DMS79 (cell line): ENCODE measurements at regions not wholly inside any gene's neighbourhood (a gene's known extent, or its start where the extent isn't known, plus 50 kb on each side); places are given as distances from the start of the nearest gene placed in this dataset.

Source experiments
- DNase-seq: peaks from one replicate; lab custom pipeline; 2025; lab: John Stamatoyannopoulos, UW

GRCh38 chr7:28231176-28231575 is 50.6 kb upstream of the JAZF1 start:
- no peak for DNase-seq

DNA sequence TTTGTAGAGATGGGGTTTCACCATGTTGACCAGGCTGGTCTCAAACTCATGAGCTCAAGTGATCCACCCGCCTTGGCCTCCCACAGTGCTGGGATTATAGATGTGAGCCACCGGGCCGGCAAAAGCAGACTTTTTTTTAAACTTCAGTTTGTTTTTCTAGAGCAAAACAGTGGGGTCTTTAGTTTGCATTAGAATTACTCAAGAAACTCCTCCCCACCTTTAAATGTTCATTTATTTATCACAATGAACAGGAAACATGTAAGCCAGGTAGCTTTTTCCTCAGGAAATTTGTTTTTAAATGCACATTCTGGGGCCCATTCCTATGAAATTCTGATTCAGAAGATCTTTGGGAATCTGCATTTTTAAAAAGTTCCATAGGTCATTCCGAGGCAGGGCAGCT is 56.0 kb upstream of the JAZF1 start:
- DNase-seq: no peak

- DNase-seq: no peak
Measured at GRCh38 chr7:28237363-28237762, 56.8 kb upstream of the JAZF1 start.

DNA sequence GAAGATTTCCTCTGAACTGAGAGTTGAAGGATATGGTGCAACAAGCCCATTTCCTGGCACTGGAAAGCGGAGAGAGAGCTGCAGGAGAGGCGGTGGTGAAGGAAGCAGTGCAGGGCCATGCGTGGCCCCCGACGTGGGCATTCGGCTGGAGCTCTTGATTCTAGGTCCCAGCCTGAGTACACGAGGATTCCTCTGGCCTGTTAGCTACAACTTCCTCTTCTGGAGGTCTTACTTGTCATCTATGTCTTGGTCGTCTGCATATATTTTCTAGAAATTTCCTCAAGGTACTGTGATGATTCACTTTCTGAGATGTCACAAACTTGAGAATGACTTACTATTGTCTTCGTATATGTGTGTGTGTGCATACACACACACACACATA is 59.2 kb upstream of the JAZF1 start:
- no peak for DNase-seq

GRCh38 chr7:28240481-28240880 is 59.9 kb upstream of the JAZF1 start:
- DNase-seq: no peak

- DNase-seq: no peak
Measured at GRCh38 chr7:28243861-28244260, 63.3 kb upstream of the JAZF1 start.

GRCh38 chr7:28245123-28245878 is 64.7 kb upstream of the JAZF1 start:
- no peak for DNase-seq

DNA sequence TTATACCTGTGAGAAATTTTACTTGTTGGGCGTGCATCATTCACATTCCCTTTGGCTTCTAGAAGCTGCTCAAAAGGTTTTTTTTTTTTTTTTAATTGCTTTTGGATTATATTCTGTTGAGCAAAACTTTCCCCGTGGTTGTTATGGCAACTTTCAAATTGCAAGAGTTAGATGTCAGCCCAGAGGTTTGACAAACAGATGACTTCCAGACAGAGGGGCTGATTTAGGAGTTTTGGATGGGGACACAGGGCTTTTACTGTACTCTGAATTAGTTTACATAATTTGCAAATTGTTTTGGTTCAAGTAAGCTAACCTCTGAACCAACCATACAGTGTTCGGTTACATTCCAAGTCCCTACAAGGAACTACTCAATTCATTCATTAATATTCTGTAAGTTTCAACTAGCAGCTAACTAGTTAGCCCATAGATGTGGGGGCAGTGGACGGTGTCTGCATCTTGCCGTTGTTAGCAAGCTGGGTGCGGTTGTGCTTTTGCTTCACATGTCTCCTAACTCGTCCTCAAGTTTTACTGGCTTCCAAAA is 66.4 kb upstream of the JAZF1 start:
- no peak for DNase-seq

DNA sequence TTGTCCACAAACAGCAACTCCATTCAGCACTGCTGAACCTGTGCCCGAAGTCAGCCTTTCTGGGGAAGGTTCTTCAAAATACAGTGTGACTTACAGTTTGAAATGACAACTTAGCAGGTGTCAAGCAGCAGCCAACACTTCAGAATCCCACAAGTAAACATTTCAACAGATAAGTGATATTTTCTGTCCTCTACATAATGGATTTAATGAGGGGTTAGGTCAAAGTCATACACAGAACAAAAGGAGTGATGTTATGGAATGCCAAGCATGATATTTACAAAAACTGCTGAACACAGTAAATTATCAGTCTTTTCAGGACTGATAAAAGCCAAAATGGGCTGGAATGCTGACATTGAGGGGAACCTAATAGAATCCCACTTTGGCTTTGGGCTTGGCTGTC is 77.6 kb upstream of the JAZF1 start:
- DNase-seq: no peak

DNA sequence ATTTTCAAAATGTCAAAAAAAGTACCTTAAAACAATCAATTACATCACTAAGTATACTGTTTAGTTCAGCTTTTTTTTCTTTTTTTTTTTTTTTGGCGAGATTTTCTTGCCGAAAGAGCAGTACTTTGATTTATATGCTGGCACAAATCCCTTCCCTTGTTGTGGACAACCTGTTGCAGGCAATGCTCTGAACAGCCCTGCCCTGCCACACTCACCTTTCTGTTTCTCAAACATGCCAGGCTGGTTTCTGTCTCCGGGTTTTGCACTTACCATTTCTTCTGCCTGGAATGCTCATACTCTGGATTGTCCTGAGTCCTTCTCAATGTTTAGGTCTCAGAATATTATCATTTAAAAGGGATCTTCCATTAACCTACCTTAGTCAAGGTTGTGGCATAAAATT is 80.4 kb upstream of the JAZF1 start:
- DNase-seq: no peak

DNA sequence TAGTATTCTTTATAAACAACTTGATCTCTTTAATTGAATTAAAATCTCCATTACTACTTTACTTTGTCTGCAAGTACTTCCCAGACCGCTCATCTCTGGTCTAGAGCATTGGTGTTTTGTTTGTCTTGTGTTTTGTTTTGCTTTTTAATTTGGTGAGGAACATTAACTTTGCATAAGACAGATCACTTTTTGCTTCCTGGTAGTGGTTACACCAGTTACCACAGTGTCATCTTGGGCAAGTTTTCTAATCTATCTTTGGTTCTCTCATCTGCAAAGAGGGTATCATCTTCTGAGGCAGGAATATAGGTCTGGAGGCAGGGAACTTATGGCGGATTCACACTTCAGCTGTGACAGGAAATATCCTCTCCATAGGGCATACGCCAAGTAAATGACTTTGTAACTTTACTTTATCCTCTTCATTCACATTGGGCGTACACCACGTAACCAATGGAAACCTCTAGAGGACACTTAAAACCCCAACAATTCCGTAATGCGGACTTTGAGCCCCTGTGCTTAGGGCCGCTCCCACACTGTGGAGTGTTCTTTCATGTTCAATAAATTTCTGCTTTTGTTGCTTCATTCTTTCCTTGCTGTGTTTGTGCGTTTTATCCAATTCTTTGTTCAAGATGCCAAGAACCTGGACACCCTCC is 83.2 kb upstream of the JAZF1 start:
- DNase-seq: no peak

GRCh38 chr7:28266402-28266801 is 85.8 kb upstream of the JAZF1 start:
- DNase-seq: no peak

- DNase-seq: no peak
Measured at GRCh38 chr7:28267012-28267411, 86.4 kb upstream of the JAZF1 start.

GRCh38 chr7:28269700-28270361 is 89.2 kb upstream of the JAZF1 start:
- DNase-seq: no peak

DNA sequence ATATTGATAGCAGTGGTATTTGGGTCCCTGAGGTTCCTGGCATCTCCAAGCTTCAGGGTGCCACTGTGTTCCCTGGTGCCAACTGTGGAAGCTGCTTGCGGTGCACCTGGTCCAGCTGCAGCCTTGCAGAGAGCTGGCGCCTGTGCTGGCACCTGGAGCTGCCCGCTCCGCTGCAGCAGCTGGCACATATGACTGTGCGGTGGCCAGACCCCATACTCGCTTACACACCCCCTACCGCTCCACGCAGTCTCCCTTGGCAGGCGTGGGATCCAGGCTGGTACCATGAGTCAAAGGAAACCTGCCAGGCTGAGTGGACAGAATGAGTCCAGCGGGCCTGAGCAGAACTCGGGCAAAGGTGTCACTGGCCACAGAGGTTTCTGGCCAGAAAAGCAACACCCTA is 89.9 kb upstream of the JAZF1 start:
- DNase-seq: no peak

DNA sequence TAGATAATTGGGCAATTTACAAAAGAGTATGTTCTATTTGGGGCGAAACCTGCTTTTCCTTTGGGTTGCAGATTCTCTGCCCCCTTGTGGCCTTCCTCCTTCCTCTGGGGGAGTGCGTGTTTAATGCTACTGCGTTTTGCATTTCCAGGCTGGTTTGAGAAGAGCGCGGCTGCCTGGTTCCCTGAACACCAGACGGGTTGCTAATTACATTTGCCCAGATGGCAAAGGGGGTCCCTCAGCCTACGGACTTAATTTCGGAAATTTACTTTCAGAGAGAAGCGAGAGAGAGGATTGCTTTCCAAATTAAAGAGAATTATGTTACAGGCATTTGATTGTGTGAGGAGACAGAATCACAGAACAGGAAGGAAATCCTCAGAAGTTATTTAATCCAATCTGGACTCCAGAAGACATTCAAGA is 91.9 kb upstream of the JAZF1 start:
- no peak for DNase-seq

GRCh38 chr7:28276298-28276697 is 95.7 kb upstream of the JAZF1 start:
- no peak for DNase-seq

- DNase-seq: no peak
Measured at GRCh38 chr7:28277364-28277763, 96.8 kb upstream of the JAZF1 start.

DNA sequence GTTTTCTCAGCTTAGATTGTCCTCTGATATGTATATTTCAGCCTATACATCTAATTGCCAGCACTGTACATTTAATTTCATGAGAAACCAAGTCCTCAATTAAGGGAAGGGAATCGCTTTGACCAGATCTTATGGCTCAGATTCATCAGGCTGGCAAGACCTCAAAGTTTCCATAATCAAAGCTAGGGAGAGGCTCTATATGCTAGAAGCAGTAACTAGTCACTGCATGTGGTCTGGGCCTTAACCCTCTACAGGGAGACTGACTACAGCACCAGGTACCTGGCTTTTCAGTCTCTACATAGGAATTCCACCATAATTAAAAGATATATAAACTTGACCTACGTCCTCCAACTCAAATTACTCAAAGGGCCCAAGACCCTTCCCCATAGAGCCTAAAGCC is 97.4 kb upstream of the JAZF1 start:
- no peak for DNase-seq

GRCh38 chr7:28280516-28280915 is 99.9 kb upstream of the JAZF1 start:
- DNase-seq: no peak

DNA sequence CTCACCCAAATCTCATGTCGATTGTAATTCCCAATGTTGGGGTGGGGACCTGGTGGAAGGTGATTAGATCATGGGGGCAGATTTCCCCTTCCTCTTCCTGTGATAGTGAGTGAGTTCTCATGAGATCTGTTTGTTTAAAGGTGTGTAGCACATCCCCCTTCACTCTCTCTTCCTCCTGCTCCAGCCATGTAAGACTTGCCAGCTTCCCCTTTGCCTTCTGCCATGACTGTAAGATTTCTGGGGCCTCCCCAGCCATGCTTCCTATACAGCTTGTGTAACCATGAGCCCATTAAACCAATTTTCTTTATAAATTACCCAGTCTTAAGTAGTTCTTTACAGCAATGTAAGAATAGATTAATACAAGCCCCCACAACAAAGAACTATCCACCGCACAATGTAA is 109.9 kb upstream of the JAZF1 start:
- DNase-seq: no peak

DNA sequence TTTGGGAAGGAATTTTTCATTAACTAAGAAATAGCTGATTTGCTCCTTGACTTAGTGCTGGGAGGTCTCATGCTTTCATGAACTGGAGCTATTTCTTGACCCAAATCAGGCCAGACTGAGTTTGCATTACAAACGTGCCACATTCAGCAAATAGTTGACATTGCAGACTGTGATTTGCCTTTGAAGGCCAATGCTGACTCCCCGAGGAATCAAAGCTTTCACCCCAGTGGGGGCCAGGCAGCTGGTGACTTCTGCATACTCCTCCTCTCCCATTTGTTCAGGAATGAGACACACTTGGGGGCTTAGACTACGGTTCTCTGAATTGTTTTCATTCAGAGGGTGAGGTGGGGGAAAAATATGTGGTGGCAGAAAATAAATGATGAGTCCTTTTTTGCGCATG is 111.0 kb upstream of the JAZF1 start:
- no peak for DNase-seq

DNA sequence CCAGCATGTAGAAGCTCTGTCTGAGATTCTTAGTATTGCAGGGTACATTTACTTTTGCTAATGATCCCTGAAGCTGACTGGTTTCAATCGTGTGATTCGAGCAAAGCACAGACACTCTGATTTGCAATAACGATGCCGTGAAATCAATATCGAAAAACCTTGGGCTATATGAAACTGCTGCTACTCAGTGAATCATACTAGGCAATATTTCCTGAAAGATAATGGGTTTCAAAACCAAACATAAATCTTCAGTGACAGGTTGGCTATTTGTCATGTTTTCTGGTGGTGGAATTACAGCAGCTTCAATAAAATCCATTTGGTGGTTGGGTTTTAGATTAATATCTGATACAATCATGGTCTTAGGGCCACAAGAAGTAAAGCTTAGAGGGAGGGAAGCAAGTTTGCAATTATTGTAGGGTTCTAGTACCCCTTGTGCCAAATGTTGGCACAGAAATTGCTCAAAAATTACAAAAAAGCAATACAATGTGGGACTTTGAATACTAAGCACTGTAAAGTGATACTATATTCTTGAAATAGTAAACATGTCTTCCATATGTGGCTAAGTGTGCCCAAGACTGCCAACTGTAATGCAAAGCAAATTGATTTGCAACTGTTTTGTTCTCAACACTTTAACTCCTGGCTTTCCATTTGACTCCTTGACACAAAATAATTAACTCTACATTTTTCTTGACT is 112.4 kb upstream of the JAZF1 start:
- no peak for DNase-seq
